HG03045 (cell line): ENCODE measurements at regions not wholly inside any gene's neighbourhood (a gene's known extent, or its start where the extent isn't known, plus 50 kb on each side); places are given as distances from the start of the nearest gene placed in this dataset.

Experiments
- ATAC-seq: cut with Tn5 transposase; IDR thresholded peaks from one replicate; pipeline ENCODE4 v1.9.1; 2021; ENCODE audit warnings: mild to moderate bottlenecking, moderate library complexity; ENCODE audit not compliant: unreplicated experiment

DNA sequence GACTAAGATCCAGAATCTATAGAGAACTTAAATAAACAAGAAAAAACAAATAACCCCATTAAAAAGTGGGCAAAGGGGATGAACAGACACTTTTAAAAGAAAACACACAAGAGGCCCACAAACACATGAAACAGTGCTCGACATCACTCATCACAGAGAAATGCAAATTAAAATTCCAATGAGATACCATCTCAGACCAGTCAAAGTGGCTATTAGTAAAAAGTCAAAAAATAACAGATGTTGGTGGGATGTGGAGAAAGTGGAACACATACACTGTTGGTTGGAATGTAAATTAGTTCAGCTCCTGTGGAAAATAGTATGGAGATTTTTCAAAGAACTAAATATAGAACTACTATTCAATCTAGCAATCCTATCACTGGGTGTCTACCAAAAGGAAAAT, 143.1 kb downstream of the IFI44 start:
- no peak for ATAC-seq

GRCh38 chr1:78797108-78797781, 147.6 kb downstream of the IFI44 start:
- ATAC-seq: peak; percentile 78

DNA sequence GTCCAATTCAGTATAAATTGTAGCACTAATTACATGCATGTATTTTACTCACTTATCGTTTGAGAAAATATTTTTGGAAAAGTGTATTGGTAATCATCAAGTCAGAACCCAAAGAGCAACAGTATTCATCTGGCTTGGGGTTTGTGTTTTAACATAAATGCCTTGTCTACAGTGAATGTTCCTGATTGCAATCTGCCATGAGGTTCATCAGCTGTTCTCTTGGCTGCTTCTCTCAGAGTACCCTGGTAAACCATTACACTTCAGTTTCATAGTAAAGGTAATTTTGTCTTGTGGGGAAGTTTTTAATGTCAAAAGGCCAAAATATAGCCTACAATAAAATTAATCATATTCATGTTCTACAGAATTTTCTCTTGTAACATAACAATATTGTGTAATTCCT, 150.3 kb downstream of the IFI44 start:
- no peak for ATAC-seq

DNA sequence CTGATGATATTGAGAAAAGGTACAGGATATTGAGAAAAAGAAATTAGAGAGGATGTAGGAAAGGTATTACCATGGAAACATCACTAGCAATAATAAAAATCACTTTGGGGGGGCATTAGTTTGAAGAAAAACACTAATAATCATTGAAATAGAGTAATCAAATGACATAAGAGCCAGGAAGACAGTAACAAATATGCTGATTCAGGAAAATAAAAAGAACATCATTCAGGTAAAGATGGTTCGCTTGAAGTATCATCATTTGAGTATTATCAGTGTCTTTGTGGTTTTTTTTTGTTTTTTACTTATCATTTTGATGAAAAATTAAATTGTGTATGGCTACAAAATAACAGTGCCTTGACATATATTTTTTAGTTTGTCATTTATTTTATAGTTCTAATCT, 164.5 kb downstream of the IFI44 start:
- no peak for ATAC-seq

DNA sequence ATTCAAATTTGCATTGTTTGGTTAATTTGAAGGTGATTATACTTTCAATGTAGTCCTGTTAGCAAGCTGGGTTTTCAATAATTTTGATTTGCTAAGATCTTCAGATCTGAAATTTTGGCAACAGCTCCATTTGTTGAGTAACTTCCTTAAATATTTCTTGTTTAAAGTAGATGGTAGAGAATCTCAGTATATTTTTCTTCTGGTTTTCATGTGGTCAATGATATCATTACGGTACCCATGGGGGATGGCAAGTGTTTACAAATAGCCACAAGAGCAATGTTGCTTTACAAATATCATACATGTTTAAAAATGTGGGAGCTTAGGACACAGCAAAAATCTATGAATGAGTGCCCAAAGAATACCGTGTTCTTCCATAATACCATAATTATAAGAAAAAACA, 175.9 kb downstream of the IFI44 start:
- no peak for ATAC-seq

DNA sequence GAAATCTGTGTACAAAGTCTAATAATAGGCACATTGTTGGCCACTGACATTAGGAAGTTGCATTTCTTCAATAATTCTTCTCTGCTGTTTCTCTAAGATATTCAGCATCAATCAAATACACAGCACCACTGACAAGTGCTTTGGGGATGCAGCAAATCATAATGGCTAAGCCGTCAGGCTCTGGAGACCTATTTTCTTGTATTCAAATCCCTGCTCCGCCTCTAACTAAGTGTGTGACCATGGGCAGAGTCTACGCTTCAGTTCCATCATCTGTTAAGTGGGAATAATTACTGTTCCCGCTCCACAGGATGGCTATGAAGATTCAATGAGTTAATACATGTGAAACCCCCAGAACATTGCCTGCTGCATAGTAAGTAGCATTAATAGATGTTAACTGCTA, 176.9 kb downstream of the ADGRL4 start:
- ATAC-seq: no peak

DNA sequence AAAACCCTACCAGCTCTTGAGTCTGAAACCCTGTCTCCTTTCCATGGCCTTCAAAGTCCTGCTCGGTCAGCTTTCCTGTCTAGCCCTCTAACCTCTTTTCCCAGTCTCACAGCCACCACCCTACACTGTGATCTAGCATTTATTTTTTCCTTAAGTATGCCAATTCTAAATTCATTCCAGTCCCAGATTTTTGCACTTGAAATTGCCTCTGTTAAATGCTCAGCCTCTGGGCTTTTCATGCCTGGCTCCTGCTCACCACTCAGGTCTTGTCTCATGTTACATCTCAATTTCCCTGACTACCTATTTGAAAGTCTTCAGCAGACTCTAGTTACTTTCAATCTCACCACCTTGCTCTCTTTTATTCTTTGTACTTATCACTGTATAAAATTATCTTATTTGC, 176.2 kb downstream of the ADGRL4 start:
- no peak for ATAC-seq

DNA sequence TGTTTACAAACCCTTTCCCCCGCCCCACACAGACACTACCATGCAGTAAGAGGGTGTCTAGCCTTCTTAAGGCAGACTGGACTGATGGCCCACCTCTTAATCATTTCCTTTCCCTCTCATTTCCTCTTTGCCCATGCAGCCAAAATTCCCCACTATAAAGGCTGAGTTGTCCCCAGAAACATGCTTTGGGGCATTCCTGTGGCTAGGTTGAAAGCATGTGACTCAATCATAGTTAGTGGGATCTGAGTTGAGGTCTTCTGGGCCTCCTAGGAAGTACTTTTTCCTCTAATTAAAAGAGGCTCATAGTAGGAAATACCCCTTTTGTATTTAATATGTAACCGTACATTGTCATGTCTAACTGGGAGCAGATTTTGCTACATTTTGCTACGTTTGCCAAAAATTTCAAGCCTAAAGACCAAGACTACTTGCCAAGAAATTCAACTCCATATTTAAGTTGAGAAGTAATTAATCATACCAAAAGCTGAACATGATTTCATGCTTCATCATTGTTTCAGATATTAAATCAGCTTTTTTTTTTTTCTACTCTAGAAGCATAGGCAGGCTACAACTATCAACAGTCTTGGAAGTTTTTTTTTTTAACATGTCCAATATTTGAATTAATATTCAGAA, 174.7 kb downstream of the ADGRL4 start:
- ATAC-seq: no peak

DNA sequence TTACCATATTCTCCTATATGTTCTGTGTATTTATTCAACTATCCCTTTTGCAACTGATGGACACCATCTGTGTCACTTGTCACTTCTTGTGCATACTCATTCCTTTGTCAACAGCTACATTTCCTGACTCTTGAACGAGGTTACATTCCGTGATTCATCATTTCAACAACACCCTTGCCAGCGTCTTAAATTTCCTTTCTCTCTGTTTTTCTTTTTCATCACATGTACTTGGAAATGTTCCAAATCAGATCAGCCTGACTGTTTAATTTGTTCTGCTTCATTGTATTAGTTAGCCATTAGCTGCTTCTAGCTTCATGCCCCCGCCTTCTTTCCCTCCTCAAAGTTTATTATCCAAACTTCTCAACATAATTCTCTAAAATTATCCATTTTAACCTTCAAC, 173.0 kb downstream of the ADGRL4 start:
- no peak for ATAC-seq

DNA sequence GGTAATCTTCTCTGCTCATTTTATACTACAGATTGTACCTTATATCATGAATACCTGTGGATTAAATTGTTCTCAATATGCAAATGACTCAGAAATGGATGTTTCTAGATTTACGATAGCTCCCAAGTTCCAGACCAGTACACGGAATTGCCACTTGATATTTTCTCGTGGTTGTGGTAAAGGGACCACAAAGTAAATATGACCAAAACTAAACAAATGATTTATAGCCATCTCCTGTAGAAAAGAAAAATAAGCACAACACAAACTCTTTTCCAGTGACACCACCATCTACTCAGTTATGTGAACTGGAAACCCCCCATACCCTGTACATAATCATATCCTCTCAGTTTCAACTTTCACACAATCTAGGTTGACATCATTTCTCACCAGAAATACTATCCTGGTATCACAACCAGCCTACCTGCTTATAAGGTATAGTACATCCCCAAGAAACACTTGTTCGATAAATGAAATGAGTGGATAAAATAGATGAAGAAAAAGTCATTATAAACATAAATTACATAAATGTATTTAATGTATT, 172.3 kb downstream of the ADGRL4 start:
- ATAC-seq: peak; percentile 56

DNA sequence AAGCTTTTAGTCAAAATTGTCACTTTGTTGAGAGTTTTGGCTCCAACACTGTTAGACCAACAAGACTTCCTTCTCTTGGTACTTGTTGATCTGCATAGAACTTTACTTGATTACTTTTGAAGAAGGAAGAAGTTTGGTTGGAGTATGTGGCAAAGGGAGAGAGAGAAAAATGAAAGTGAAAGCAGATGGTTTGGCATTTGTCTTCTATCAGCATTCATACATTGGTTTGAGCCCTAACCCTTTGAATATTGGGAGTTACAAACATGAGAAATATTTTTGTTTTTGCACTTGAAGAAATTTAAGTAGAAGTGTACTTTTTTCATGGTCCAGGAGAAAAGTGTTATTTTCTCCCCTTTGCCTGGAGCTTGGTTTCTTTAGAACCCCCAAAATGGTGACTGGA, 169.8 kb downstream of the ADGRL4 start:
- ATAC-seq: no peak

DNA sequence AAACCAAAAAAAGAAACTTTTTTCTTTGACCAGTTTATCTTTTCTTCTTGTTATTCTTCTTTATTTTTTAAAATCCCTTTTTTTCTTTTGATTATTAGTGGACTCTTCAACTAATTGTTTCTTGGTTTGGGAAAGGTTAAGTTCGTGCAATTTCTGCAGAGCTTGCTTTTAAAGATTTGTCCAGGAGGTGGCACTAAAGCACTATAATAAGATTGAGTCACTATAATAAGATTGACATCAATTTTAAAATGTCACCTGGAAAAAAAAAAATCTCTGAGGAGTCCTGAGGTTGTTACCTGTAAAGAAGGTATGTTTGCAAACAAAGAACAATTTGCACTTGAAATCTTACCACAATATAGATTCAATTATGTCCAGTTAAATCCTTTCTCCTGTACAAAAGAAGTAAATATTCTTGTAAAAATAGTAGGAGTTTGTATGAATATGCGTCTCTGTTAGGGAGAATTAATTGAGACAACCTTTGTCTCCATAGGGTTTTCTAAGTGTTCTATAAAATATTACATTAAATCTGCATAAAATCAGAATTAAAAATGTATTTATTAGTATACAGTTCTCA, 166.7 kb downstream of the ADGRL4 start:
- no peak for ATAC-seq
